ENCODE measurements at regions not wholly inside any gene's neighbourhood (a gene's known extent, or its start where the extent isn't known, plus 50 kb on each side); places are given as distances from the start of the nearest gene placed in this dataset.
"Not testable (repeated sequence)": the region's sequence is repeated elsewhere in the genome, so short reads cannot be mapped to it uniquely, and the experiment has no call there.

GRCh38 chr13:65936249-65936648, 1293.9 kb downstream of the PCDH9 start:
- DNase-seq: no peak

GRCh38 chr13:65932587-65933239, 1297.4 kb downstream of the PCDH9 start:
- no peak for DNase-seq

- no peak for DNase-seq
Observed at GRCh38 chr13:65932013-65932412, 1298.1 kb downstream of the PCDH9 start.

GRCh38 chr13:65929436-65929835, 1300.7 kb downstream of the PCDH9 start:
- no peak for DNase-seq

- DNase-seq: no peak
Observed at GRCh38 chr13:65926750-65927171, 1303.4 kb downstream of the PCDH9 start.

GRCh38 chr13:65922846-65923245, 1307.3 kb downstream of the PCDH9 start:
- DNase-seq: not testable (repeated sequence)

GRCh38 chr13:65921933-65922332, 1308.2 kb downstream of the PCDH9 start:
- DNase-seq: no peak

GRCh38 chr13:65917731-65918130, 1312.4 kb downstream of the PCDH9 start:
- no peak for DNase-seq

GRCh38 chr13:65915195-65915594, 1314.9 kb downstream of the PCDH9 start:
- no peak for DNase-seq

GRCh38 chr13:65914716-65915115, 1315.4 kb downstream of the PCDH9 start:
- DNase-seq: no peak

- DNase-seq: no peak
Observed at GRCh38 chr13:65913173-65913572, 1317.0 kb downstream of the PCDH9 start.

- DNase-seq: no peak
Observed at GRCh38 chr13:65912516-65912915, 1317.6 kb downstream of the PCDH9 start.

- DNase-seq: no peak
Observed at GRCh38 chr13:65911546-65912193, 1318.5 kb downstream of the PCDH9 start.

- no peak for DNase-seq
Observed at GRCh38 chr13:65909501-65909900, 1320.6 kb downstream of the PCDH9 start.

- no peak for DNase-seq
Observed at GRCh38 chr13:65907666-65908525, 1322.2 kb downstream of the PCDH9 start.

GRCh38 chr13:65901723-65902122, 1328.4 kb downstream of the PCDH9 start:
- DNase-seq: no peak

GRCh38 chr13:65894049-65894448, 1336.1 kb downstream of the PCDH9 start:
- DNase-seq: no peak

GRCh38 chr13:65892859-65893258, 1337.3 kb downstream of the PCDH9 start:
- DNase-seq: no peak

- no peak for DNase-seq
Observed at GRCh38 chr13:65889368-65889767, 1340.8 kb downstream of the PCDH9 start.

- DNase-seq: no peak
Observed at GRCh38 chr13:65882810-65883209, 1347.3 kb downstream of the PCDH9 start.

- DNase-seq: no peak
Observed at GRCh38 chr13:65881561-65882155, 1348.5 kb downstream of the PCDH9 start.

- DNase-seq: no peak
Observed at GRCh38 chr13:65875031-65875430, 1355.1 kb downstream of the PCDH9 start.

- DNase-seq: no peak
Observed at GRCh38 chr13:65872448-65872847, 1357.7 kb downstream of the PCDH9 start.
